MM.1S (cell line): ENCODE measurements at regions not wholly inside any gene's neighbourhood (a gene's known extent, or its start where the extent isn't known, plus 50 kb on each side); places are given as distances from the start of the nearest gene placed in this dataset.

Experiments used
- EZH2 ChIP-seq: fragments of 300-600 bp; sonication (generic); optimal IDR thresholded peaks from 2 replicates; pipeline ENCODE3; 2017; ENCODE audit warnings: low read depth, mild to moderate bottlenecking, antibody characterized with exemption, low read length, mixed read lengths
- TF ChIP-seq, protein P1 (sequence below): fragments of 300-600 bp; sonication (generic); IDR thresholded peaks from 2 replicates; pipeline ENCODE4 v1.5.1; 2016; ENCODE audit warnings: antibody characterized with exemption, low read length, mixed read lengths

DNA sequence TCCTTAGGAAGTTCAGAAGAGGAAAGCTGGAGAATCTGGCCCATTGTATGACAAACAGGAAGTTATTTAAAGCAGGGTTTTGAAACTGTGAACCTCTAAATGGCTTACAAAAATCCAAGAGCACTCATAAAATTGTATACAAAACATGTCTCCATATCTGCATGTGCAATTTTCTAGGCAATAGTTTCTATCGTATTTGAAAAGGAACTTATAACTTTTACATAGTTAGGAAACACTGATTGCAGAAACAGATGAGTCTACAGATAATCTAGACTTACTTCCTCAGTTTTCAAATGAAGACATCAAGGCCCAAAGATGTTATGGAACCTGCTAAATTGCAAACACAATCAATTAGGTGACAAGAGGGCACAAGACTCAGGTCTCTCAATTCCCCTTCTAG lies 53.3 kb upstream of the ETV6 start:
- TF ChIP-seq, protein P1, sequence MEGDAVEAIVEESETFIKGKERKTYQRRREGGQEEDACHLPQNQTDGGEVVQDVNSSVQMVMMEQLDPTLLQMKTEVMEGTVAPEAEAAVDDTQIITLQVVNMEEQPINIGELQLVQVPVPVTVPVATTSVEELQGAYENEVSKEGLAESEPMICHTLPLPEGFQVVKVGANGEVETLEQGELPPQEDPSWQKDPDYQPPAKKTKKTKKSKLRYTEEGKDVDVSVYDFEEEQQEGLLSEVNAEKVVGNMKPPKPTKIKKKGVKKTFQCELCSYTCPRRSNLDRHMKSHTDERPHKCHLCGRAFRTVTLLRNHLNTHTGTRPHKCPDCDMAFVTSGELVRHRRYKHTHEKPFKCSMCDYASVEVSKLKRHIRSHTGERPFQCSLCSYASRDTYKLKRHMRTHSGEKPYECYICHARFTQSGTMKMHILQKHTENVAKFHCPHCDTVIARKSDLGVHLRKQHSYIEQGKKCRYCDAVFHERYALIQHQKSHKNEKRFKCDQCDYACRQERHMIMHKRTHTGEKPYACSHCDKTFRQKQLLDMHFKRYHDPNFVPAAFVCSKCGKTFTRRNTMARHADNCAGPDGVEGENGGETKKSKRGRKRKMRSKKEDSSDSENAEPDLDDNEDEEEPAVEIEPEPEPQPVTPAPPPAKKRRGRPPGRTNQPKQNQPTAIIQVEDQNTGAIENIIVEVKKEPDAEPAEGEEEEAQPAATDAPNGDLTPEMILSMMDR = no peak
- no peak for TF ChIP-seq EZH2
